ENCODE measurements at regions not wholly inside any gene's neighbourhood (a gene's known extent, or its start where the extent isn't known, plus 50 kb on each side); places are given as distances from the start of the nearest gene placed in this dataset.

DNA sequence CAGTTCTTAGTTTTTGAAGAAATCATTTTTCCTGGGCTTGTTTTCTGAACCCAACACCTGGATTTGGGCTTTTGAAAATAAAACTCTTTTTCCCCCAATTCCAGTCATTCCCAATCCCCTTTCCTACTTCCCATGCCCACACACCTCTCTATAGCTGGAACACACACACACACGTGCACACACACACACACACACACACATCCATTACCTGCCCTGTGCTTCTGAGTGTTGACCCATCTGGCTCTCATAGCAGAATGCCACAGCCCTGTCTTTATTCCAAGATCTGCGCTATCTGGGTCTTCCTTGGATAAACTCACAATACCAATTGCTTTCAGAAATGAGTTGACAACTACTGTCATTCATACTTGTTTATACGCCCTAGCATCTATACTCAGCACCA is 54.9 kb upstream of the C4orf54 start:
- DNase-seq (ENCODE audit: low read depth in 3 of 3): no peak

DNA sequence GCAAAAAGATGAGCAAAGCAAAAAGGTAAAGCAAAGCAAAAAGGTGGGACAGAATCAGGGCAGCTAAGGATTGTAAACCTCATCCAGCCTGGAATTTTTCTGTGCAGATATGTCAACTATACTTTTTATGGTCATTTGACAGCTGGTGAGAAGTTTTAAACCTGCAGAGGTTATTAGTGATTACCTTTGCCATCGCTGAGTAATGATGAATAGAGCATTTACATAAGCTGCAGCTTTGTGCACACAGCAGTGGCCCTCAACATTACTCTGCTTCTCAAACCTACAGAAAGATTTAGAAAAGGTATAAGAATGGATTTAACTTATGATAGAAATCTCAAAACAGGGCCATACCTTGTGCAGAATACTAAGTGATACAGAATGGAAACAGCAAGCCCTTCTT is 54.5 kb upstream of the C4orf54 start:
- DNase-seq (ENCODE audit: low read depth in 3 of 3): no peak

- DNase-seq (ENCODE audit: low read depth in 3 of 3): no peak
Observed at GRCh38 chr4:99711657-99712056, 54.0 kb upstream of the C4orf54 start.

DNA sequence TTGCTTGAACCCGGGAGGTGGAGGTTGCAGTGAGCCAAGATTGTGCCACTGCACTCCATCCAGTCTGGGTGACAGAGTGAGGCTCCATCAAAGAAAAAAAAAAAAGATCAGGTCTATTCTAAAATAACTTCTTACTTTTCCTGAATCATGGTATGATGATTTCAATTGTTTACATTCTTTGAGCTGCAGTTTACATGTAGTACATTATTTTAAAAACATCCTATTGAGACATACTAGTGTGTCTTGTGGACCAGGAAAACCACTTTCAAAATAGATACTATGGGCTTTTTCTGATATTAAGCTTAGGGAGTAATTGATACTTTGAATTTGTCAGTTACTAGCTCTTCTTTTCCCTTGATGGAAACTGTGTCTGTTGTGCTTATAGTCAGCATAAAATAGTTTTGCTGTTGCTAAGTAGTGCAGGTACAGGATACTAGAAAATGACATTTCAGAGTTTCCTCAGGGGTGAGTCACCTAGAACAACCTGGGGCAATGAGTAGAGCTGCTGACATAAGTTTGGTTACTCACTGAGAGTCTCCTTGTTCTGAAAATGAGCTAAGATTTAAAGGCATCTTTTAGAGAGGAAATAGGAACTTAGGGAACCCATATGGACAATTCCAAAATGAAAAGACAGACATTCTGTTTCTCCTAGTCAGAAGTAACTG is 53.2 kb upstream of the C4orf54 start:
- DNase-seq (ENCODE audit: low read depth in 3 of 3): no peak

GRCh38 chr4:99710020-99710419 is 52.4 kb upstream of the C4orf54 start:
- DNase-seq (ENCODE audit: low read depth in 3 of 3): no peak

- no peak for DNase-seq (ENCODE audit: low read depth in 3 of 3)
Observed at GRCh38 chr4:99708551-99708950, 50.9 kb upstream of the C4orf54 start.

Measured in stimulated activated CD4-positive, alpha-beta T cell treated with anti-CD3 and anti-CD28 coated beads, TNF-alpha, amount 100 ng/mL, for 48 hours (primary cell).